A204.1 (cell line): ENCODE measurements at regions not wholly inside any gene's neighbourhood (a gene's known extent, or its start where the extent isn't known, plus 50 kb on each side); places are given as distances from the start of the nearest gene placed in this dataset.
"Not testable (repeated sequence)": the region's sequence is repeated elsewhere in the genome, so short reads cannot be mapped to it uniquely, and the experiment has no call there.

ENCODE experiments used
- FAIRE-seq: peaks from 2 replicates; lab custom pipeline; 2012; peaks lifted over from hg19 to GRCh38; lab: Jason Lieb, UNC

DNA sequence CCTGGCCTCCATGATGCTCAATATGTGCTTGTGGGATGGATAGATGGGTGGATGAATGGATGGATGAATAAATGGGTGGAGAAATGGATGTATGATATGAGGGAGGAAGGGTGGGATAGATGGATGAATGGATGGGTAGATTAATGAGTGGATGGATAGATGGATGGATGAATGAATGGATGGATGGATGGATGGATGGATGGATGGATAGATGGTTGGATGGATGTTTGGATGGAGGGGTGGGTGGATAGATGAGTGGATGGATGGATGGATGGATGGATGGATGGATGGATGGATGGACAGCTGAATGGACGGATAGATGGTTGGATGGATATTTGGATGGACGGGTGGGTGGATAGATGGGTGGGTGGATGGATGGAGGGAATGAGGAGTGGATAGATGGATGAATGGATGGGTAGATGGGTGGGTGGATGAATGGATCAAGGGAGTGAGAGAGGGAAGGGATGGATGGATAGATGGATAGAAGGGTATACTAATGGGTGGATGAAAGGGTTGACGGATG lies 139.4 kb downstream of the CEBPB start:
- FAIRE-seq, result no peak

DNA sequence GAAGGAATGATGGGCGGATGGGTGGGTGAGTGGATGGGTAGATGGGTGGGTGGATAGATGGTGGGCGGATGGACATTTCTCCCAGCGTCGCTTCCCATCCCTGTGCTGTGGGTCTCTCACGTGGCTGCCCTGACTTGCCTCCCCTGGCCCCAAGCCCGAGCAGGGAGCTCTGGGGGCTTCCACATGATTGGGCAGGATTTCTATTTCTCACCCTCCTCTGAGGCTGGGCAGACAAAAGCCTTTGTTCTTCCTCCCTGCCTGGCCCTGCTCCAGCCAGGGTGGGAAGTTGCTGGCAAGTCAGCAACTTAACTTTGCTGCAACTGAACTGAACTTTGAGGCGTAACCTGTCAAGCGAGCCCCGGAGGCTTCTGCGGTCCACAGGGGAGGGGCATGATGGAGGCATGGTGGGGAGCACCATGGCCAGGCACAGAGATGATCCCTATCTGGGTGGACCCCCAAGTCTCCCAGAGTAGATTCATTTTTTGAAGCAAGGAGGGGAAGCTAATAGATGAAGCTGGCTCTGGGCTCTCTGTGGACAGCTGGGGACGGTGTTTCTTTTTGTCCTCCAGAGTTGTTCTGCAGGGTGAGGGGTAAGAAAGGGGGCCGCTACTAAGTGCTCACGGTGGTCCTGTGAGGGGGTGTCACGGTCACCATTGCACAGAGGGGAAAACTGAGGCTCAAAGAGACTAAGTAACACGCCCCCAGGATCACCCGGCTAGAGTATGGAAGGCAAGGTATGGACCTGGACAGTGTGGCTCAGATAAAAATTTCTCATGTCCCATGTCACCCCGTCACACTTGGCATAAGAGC lies 140.1 kb downstream of the CEBPB start:
- no peak for FAIRE-seq

DNA sequence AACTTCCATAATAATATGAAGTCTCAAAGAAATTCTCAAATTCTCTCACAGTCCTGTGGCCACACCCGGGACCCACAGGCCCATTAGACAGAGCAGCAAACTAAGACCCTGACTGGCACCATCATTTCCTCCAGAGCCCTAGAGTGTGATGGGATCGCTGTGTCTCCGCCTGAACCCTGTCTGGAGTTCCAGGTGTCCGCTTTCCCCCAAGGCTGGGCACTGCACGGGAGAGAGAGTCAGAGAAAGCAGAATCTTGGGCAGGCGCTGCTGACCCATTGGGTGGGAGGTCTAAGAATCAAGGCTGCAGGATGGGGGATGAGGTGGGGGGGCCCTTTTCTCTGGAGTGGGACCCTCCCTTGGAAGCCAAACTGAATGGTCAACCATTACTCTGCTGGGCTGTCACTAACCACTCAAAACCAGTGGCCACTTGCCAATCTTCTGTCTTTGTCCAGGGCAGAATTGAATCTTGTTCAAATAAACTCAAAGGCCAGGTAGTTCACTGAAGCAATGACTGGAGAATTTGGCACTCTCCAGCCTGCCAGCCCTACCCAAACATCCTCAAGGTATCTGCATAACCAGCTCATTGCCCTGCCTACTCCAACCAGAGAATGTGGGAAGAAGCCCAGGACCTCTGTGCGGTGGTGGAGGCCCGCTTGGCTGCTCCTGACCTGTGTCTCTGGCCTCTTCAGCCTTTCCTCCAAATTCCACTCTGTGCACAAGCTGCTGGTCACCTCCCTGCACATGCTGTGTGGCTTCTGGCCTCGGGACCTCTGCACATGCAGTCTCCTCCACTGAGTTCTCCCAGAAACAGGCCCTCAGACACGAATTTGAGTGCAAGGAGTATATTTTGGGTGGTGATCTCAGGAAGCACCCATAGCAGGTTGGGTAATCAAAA lies 141.1 kb downstream of the CEBPB start:
- FAIRE-seq, result no peak

DNA sequence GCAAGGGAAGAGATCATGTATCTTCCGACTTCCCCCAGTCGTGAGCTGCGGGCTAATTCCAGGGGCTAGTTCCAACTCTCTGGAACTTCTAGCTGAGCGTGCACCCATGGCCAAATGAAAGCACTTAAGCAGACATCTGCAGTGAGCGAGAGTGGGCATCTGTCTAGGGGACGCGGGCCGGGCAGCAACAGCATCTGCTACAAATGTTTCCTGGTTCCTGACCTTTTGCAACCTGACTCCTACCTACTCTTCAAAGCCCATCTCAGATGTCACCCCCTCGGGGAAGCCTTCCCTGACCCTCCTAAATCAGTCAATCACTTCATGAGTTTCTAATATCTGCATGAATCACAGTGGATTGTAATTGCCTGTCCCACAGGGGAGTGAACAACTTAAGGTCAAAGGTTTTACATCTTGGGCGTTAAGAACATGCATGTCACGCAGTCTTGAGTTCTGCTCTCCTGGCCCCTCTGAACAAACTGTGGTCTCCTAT lies 141.9 kb downstream of the CEBPB start:
- FAIRE-seq, result no peak

DNA sequence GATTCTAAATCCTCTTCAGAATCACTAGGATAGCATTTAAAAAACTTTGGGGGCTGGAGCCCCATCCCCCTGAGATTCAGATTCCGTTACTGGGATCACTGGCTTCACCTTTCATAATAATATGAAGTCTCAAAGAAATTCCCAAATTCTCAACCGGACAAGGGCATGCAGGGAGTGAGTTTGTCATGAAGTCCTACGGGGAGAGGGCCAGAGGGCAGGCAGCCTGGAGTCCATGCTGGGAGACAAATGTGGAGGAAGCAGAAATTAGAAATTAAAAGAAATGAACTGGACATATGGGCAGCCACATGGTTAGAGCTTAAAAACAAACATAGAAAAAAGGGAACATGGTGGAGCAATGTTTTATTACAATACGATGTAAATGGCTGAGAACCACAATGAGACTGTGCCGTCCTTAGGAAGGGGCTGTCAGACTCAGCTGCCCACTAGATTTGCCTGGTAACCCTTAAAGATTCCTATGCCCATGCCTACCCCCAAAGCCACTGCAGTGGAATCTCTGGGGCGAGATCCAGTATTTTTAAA lies 142.6 kb downstream of the CEBPB start:
- no peak for FAIRE-seq

DNA sequence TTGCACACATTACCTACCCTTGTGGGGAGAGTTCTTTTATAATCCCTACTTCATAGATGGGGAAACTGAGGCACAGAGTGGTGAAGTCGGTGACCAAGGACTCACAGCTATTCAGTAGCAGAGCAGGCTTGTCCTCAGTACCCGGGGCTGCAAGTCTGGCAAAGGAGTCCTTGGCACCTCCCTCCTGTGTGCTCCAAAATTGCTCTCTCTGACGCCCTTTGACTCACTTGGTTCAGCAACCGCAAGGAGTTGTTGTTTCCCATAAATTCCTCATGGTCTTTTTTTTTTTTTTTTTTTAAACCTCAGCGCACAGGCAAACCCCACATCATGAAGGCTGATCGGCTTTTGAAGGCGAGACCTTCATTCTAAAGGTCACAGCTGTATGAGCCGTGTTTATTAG lies 143.2 kb downstream of the CEBPB start:
- no peak for FAIRE-seq

DNA sequence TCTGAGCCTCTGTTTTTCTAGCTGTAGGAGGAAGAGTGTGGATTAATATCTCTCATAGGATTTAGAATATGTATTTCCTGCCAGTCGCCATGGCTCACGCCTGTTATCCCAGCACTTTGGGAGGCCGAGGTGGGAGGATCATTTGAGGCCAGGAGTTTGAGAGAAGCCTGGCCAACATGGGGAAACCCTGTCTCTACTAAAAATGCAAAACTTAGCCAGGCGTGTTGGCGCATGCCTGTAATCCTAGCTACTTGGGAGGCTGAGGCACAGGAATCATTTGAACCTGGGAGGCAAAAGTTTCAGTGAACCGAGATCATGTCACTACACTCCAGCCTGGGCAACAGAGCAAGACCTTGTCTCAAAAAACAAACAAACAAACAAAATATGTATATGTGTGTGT lies 143.9 kb downstream of the CEBPB start:
- not testable (repeated sequence) for FAIRE-seq

DNA sequence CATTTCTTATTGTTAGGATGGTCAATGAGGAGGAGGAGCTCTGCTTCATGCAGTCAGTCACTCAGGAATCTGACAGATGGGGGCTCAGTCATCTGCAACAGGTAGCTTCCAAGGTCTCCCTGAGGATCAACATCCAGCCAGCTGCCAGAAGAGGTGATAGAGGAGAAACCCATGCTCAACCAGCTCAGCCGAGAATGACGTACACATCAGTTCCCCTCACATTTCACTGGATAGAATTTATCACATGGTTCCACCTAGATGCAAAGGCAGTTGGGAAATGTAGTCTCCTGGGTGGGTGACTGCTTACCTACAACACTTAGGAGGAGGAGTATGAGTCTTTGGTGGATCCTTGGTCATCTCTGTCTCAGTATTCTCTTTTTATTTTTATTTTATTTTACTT lies 144.5 kb downstream of the CEBPB start:
- no peak for FAIRE-seq

DNA sequence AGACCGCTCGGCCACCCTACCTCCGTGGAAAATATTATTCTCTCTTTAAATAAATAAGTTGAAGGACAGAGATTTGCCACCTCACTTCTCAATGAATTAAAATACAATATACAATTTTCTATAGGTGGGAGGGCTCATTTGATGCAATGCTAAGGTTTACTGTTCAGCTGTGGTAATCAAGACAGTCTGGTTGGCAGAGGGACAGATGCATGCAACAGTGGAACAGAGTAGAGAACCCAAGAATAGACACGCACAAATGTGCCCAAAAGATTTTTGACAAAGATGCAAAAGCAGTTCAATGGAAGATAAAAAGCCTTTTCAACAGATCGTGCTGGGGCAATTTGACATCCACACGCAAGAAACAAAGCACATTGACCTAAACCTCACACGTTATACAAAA lies 145.2 kb downstream of the CEBPB start:
- FAIRE-seq, result no peak

DNA sequence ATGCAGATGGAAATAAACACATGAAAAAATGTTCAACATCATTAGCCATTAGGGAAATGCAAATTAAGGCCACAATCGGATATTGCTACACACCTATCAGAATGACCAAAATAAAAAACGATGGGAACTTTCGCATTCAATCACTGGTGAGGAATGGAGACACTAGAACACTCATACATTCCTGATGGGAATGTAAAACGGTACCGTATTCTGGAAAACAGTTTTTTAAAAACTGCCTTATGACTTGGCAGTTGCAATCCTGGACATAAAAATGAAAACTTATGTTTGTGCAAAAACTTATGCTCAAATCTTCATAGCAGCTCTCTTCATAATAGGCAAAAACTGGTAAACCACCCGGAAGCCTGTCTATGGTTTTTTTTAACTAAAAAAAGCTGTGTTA lies 146.0 kb downstream of the CEBPB start:
- no peak for FAIRE-seq

DNA sequence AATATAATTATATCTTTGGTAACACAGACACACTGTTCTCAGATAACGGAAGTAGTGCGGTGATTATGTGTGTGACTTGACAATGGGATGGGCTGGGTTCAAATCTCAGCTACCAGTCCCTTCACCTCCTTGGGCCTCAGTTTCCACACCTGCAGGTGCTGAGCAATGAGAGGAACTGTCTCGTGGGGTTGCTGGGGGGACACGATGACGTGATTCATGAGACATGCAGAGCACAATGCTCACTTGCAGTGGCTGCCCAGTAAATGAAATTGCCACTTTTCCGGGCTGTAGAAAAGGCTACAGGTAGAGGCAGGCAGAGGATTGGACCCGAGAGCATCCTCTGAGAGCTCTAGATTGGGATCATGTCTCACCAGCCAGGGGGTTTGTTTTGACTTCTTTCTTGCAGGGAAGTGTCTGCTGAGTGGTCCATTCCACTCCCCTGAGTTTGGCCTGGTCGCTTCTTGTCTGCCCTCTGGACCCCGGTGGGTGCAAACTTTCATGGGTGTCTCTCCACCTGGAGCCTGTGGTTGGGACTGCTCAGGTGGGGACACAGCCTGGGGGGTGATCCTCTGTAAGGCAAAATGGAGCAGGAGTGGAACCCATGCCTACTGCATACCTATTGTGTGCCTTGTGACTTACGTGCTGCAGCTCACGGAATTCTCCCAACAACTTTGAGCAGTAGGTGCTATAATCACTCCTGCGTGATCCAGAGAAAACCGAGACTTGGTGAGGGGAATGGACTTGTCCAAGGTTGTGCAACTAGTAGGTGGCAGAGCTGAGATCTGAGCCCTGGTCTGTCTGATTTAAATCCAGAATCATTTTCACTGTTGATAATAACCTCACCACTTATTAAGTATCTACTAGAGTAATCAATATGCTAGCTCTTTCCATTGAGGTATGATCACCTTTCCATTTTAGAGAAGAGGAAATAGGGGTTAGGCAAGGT lies 147.2 kb downstream of the CEBPB start:
- no peak for FAIRE-seq

DNA sequence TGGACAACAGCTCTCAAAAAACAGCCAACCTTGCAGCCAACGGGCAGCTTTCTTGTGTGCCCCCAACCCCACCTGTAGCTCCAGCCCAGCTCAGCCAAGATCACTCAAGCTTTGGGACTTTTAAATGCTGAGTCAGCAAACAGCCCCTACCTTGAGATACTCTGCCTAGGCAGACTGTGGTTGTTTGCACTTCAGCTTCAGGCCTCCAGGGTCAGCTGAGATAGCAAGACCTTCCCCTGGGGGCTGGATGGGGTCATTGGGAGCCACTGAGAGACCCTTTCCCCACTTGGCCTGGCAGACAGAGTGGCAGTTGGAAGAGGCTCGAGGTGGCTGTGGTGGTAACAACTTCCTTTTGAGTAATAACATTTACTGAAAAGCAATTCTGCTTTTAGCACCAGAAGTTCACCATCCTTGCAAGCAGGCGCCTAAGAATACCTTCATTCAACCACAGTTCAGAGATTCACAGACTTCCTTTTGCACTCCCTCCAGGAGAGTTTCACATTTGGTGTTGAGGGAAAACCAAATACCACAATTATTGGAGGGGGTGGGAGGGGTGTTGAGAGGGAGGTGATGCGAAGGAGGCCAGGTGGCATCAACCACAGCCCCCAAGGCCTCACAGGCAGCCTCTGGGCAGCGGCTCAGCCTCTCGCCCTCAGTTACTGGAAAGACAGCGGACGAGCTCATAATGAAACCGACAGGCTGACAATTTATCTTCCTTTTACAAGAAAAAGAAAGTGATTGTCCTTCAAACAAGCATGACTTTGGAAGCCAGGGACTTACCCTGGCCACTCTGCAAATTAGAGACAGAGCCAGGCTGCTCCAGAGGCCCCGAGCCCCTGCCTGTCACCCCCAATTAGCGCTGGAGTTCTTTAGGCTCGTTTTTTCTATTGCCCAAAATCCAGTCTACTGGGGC lies 148.1 kb downstream of the CEBPB start:
- FAIRE-seq, result no peak

DNA sequence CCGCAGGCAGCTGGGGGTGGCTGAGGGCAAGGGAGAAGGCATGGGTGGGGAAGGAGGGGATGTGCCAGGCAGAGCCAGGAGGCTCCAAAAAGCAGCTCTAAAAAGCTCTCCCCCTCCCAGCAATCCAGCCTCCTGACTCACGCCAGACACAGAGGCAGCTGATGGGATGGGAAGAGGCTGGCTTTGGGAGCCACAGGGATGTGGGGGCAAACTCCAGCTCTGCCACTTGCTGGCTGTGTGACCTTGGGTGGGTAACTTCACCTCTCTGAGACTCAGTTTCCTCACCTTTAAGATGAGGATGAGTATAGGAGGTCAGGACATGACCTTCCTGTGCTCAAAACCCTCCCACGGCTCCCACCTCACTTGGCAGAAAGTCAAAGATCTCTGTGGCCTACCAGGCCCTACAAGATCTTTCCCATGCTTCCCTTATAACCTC lies 148.9 kb downstream of the CEBPB start:
- FAIRE-seq, result no peak

DNA sequence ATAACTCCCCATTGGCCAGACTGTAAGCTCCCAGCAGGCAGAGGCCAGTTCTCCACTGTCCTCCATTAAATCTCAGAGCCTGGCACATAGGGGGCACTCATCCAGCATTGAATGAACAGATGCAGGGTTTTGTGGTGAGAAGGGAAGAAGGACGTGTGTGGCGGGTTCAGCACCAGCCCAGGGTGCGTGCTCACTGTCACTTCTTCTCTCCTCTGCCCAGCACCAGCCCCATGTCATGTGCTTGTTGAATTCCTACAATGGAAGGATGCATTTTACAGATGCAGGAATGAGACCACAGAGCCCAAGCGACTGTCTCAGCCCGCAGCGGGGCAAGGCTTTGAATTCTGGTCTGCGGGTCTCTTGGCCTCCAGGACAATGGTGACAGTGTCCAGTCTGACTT lies 149.9 kb downstream of the CEBPB start:
- FAIRE-seq, result no peak

DNA sequence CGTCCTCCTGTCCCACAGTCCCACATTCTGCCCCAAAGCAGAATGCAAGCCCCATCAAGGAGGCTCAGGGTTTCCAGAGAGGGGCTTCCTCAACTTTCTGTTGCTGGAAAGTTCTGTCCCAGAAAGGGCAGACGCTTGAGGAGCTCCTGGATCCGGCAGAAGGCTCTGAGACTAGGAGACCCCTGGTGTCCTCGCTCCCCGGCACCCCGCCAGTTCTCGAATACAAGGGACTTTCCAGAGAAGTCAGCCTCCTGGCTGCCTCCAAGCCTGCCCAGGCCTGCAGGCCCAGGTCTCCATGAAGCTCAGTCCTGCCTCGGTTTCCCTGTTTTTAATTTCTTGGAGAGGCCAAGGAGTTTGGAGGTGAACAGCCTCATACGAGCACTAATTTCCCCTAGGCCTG lies 150.4 kb downstream of the CEBPB start:
- FAIRE-seq, result no peak

DNA sequence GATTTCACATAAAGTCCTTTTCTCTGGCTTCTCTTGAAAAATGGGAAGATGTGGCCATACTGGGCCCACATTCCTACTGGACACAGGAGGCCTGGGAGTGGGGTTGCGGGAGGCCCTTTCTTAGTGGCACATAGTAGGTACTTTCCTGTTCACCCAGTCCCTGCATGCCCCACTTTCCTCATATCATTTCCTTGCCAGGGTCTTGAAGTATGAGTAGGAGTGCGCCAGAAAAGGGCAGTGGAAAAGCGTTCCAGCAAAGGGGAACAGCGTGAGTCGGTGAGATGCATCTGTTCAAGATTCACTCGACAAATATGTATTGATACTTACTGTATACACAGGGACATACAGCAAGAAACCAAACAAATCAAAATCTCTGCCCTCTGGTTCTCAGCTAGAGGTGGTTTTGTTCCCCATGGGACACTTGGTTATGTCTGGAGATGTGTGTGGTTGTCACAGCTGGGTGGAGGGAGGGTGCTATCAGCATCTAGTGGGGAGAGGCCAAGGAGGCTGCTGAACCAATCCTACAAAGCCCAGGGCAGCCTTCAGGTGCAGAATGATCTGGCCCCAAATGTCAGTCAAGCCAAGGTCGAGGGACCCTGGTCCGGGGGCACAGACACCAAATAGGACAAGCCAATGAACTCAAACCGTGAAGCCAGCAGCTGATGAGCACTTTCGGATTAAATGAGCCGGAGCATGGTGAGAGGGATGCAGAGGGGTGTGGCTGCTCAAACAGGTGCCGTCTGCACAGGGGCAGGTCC lies 151.4 kb downstream of the CEBPB start:
- FAIRE-seq, result no peak

DNA sequence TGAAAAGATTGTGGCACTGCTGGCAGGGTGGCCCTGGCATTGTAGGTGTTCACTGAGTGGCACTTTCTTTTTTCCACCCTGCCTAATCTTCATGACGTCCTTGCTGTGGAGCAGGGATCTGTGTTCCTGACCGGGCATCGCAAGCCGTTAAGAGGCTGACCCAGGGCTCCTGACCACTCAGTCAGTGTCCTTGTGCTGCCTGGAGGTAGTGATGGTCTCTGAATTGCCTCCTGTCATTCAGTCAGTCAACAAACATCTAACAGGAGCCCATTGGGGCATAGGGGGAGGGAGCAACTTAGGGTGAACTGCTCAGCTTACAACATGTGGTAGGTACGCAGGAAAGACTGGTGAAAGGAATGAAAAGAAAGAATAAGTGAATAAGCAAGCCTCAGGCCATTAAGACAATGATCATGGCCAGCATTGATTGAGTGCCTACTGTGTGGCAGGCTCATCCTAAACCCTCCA lies 152.0 kb downstream of the CEBPB start:
- no peak for FAIRE-seq

DNA sequence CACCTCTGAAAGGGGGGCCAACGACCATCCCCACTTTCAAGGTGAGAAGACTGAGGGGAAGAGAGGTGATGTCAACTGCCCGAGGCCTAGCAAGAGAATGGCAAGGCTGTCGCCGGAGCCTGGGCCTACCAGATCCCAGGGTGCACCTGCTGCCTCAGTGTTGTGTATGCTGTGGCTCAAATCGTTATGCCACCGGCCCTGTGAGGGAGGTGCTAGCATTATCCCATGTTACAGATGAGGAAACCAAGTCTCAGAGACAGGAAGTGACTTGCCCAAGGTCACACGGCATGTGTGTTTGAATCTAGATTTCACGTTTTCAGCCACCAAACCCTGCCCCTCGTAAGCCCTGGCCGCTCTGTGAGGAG lies 152.5 kb downstream of the CEBPB start:
- no peak for FAIRE-seq

DNA sequence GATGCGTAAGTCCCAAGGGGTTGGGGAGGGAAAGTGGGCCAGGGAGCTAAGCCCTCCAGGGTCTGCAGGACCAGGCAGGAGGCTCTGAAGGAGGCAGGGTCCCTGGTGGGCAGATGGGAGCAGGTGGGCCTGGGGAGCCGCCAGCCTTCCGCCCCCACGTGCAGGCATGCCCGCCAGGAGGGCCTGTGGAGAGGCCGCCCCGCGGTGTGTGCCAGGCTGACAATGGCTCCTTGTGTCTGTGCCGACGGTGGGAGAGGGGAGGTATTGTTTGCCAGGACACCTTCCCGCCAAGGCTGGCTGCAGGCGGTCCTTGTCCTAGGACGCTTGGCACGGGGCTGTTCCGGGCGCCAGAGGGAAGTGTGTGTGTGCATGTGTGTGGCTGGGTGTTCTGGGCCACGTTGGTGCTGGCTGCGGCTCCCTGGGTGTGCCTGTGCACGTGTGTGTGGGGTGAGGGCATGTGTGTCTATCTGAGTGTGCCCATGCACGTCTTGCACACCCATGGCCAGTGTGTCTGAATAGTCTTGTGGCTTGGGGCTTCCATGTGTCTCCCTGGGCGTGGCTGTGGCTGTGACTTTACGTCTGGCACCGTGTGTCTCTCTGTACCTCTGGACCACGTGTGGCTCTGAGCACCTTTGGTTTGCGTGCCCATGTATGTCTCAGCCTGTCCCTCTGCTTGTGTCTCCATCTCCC lies 153.0 kb downstream of the CEBPB start:
- no peak for FAIRE-seq
